SK-N-SH (cell line): ENCODE measurements at regions not wholly inside any gene's neighbourhood (a gene's known extent, or its start where the extent isn't known, plus 50 kb on each side); places are given as distances from the start of the nearest gene placed in this dataset.

Source experiments
- EP300 ChIP-seq, 2 experiments: IDR thresholded peaks; 2 replicates each; pipeline versions ENCODE4 v1.4.0 to v1.6.1; 2012; ENCODE audit warnings: borderline replicate concordance in 1 of 2, low read depth in 1 of 2, low read length in 1 of 2
- NFIC ChIP-seq: IDR thresholded peaks from 2 replicates; pipeline ENCODE4 v1.4.0; 2012; ENCODE audit warnings: borderline replicate concordance
- TAF1 ChIP-seq: IDR thresholded peaks from 2 replicates; pipeline ENCODE4 v1.6.1; 2012; ENCODE audit warnings: low read depth, mild to moderate bottlenecking, low read length, moderate library complexity, borderline replicate concordance
- TCF12 ChIP-seq: IDR thresholded peaks from 2 replicates; pipeline ENCODE4 v1.4.0; 2012
- USF1 ChIP-seq: IDR thresholded peaks from 2 replicates; pipeline ENCODE4 v1.4.0; 2012; ENCODE audit warnings: low read depth, borderline replicate concordance
- YY1 ChIP-seq: IDR thresholded peaks from 2 replicates; pipeline ENCODE4 v1.4.0; 2012; ENCODE audit warnings: low read depth, mild to moderate bottlenecking

- TF ChIP-seq EP300 (IDR thresholded peaks at IDR 0.05; ENCODE audit: borderline replicate concordance in 1 of 2, low read depth in 1 of 2, low read length in 1 of 2) = no peak
- no peak for TF ChIP-seq TAF1
- no peak for TF ChIP-seq YY1
- no peak for TF ChIP-seq NFIC
- no peak for TF ChIP-seq USF1
- TF ChIP-seq TCF12 = no peak
These were observed 70.1 kb upstream of the CASZ1 start for GRCh38 chr1:10866321-10867093.
